DOHH2 (cell line): ENCODE measurements at regions not wholly inside any gene's neighbourhood (a gene's known extent, or its start where the extent isn't known, plus 50 kb on each side); places are given as distances from the start of the nearest gene placed in this dataset.

Source experiments
- CTCF ChIP-seq: fragments of 200-600 bp; sonication (generic); IDR thresholded peaks from one replicate; pipeline ENCODE4 v1.5.1; 2014; ENCODE audit warnings: antibody characterized with exemption, mild to moderate bottlenecking, low read depth, low read length; ENCODE audit not compliant: poor library complexity, severe bottlenecking
- EZH2phosphoT487 ChIP-seq: fragments of 200-600 bp; sonication (generic); IDR thresholded peaks from 2 replicates; pipeline ENCODE4 v1.6.1; 2017; ENCODE audit warnings: borderline replicate concordance, mild to moderate bottlenecking, antibody characterized with exemption, low read length, moderate library complexity, mixed read lengths

- TF ChIP-seq CTCF (no peak), EZH2phosphoT487 (no peak)
Measured at GRCh38 chr5:3511519-3511918, 84.1 kb upstream of the IRX1 start.
